ENCODE measurements at regions not wholly inside any gene's neighbourhood (a gene's known extent, or its start where the extent isn't known, plus 50 kb on each side); places are given as distances from the start of the nearest gene placed in this dataset.

- no peak for DNase-seq
These were observed 223.2 kb upstream of the RAB6C start for GRCh38 chr2:129756276-129756675.

DNA sequence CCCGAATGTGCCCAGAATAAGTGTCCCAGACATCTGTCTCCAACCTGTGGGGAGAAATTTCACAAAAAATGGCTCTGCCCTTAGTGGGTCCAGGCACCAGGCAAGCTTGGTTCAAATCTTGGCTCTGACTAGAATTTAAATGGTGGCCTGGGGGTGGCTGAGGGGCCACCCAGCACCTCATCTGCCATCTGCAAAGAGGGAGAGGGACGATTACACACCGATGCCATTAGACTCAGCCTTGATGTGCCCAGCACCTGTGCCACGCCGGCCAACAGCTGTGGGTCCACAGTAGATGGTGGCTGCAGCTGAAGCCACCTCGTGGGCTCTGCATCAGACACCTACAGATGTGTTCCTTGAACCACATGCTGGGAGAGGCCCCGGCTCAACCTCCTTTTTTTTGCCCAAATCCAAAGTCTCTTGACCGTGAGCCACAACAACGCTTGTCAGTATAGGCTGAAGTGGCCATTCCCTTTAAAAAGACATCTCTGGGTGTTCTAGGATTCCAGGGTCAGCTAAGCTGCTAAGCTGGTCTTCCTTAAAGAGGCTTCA lies 222.0 kb upstream of the RAB6C start:
- DNase-seq: no peak

DNA sequence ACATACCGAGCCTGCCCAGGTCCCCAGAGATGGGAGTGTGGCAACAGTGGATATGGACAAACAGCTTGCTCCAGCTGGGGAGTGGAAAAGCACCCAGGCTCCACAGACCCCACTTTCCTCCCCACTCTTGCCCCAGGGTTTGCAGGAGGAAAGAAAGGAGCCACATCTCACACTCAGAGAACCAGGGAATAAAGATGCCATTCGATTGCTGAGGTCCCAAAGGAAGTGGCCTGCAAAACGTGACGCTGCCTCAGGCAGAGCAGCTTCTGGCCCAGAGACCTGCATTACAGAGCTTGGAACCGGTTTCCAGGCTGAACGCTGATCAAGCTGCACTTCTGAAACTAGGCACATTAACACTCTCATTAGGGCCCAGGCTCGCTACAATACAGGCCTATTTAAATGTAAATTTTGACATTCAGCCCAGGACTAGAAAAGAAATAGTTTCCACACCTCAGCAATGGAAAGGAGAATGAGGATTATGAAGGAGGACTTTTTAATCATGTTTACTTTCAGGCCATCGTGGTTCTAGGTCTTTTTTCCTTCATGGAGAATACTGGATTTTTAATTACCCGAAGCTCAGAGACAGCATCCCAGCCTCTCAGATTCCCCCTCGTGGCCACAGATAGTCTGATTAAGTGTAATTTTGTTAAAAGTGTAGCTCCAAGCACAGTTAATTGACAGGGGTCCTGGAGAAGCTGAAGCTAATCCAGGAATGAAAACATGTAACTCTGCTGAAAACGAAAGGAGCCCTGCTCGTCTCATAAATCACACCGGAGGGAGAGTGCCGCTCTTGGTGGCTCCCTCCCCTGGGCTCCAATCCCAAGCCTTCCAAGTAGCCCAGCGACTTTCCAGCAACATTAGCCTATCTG lies 221.3 kb upstream of the RAB6C start:
- DNase-seq: no peak

DNA sequence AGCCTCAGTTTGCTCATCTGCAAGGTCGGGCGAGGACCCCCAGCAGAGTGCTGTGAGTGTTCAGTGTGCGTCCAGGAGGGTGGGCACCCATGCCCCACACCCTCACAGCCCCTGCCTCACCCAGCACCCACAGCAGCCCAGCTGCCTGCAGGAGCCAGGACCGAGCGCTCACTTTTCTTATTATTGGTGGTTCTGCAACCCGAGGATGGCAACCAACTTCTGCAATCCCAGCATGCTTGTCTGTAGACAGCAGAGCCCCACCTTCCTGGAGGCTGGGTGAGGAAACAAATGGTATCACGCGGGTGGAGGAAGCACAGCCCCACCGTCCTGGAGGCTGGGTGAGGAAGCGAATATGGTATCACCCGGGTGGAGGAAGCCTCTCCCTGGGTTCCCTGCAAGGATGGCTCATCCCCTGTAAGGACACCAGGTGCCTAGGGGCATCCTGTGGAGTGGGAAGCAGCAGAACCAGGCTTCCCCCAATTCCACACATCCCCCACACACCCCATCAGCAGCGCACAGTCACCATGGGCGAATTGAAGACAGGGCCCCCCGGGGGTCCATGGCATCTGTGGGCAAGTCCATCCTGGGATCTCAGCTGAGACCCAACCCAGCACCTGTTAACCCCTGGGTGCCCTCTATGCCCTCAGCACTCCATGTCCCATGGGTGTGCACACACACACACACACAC lies 220.5 kb upstream of the RAB6C start:
- DNase-seq: peak; percentile 10

- DNase-seq: no peak
These were observed 219.9 kb upstream of the RAB6C start for GRCh38 chr2:129759472-129760010.

DNA sequence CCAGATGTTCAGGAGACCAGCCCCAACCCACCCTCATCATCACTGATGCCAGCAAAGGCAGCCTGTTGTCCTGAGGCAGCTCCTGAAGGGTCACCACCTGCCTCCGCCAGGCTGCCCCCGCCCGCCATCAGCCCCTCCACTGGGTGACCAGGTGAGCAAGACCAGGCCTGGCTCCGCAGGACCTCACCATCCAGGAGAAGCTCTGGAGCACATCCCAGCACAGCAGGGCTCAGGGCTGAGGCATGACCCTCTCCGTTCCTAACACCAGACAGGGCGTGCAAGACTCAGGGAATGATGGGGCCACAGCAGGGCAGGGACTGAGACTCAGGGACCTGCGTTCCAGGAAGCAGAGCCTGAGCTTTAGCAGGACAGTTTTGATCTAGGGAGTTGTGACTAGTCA lies 218.8 kb upstream of the RAB6C start:
- DNase-seq: no peak

- no peak for DNase-seq
These were observed 217.9 kb upstream of the RAB6C start for GRCh38 chr2:129761569-129762021.

- no peak for DNase-seq
These were observed 216.9 kb upstream of the RAB6C start for GRCh38 chr2:129762386-129763189.

- DNase-seq: no peak
These were observed 216.1 kb upstream of the RAB6C start for GRCh38 chr2:129763190-129763846.

DNA sequence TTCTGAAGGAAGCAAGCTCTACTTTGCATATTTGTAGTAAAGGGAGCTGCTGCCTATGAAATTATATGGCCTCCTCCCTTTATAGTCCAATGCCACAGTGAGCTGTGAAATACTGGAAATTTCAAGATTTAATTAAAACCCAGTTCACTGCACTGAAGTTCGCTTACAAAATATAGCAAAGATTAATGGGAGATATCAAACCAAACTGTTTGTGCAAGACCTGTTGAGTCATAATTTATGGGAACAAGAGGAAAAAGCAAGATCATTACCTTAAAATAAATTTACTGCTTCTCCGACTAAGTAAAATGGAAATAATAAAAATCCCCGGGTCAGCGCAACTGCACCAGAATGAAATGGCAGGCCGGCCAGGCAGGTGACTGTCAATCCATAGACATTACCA lies 215.5 kb upstream of the RAB6C start:
- DNase-seq: no peak

GRCh38 chr2:129764376-129765325 lies 214.8 kb upstream of the RAB6C start:
- no peak for DNase-seq

GRCh38 chr2:129765326-129765677 lies 214.2 kb upstream of the RAB6C start:
- no peak for DNase-seq

GRCh38 chr2:129765678-129766351 lies 213.7 kb upstream of the RAB6C start:
- DNase-seq: no peak

- DNase-seq: no peak
These were observed 213.0 kb upstream of the RAB6C start for GRCh38 chr2:129766374-129766993.

DNA sequence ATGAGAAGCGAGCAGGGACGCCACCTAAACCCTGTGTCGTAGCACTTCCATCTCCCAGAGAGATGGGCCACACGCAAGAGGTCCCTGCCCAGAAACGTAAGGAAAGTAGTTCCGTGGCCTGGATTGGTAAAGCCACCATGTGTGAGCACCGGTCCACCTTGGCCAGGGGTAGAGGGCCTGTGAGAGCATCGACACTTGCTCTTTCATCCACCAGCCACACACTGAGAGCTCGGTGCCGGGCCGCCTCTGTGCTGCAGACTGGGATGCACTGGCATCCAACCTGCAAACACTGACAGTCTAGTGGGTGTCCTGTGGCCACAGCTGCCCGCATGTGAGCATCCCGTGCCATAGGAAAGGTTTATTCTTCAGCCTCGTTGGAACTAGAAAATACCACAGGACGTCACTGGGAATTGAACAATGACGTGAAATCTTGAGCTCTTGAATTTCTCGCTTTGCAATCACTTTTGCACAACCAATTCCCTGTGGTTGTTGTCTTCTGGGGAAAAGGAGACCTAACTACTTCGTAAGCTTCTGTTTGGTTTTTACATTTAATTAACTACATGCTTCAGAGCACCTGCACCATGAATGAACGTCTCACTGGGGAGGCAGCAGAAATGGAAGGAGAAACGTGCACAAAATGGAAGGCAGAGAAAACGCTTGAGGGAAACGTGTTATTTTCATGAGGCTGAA lies 212.0 kb upstream of the RAB6C start:
- no peak for DNase-seq

GRCh38 chr2:129768036-129768386 lies 211.5 kb upstream of the RAB6C start:
- DNase-seq: no peak

- DNase-seq: no peak
These were observed 210.8 kb upstream of the RAB6C start for GRCh38 chr2:129768485-129769184.

- DNase-seq: no peak
These were observed 210.1 kb upstream of the RAB6C start for GRCh38 chr2:129769185-129769991.
